Astrocyte (in vitro differentiated cells and primary cell): ENCODE measurements at regions not wholly inside any gene's neighbourhood (a gene's known extent, or its start where the extent isn't known, plus 50 kb on each side); places are given as distances from the start of the nearest gene placed in this dataset.

ENCODE experiments used
- CTCF ChIP-seq: IDR thresholded peaks from 2 replicates; pipeline ENCODE4 v1.5.1; 2011; ENCODE audit warnings: low read depth, mild to moderate bottlenecking, inconsistent platforms, low read length, moderate library complexity; ENCODE audit not compliant: insufficient read depth
- EZH2 ChIP-seq: IDR thresholded peaks from 2 replicates; pipeline ENCODE4 v1.6.1; 2012; ENCODE audit warnings: mild to moderate bottlenecking, low read length, inconsistent platforms; ENCODE audit not compliant: insufficient read depth

- TF ChIP-seq CTCF (no peak), EZH2 (no peak)
Observed at GRCh38 chr1:104617474-104617873, 867.8 kb downstream of the AMY1C start.
